CD4-positive, alpha-beta memory T cell (primary cell): ENCODE measurements at regions not wholly inside any gene's neighbourhood (a gene's known extent, or its start where the extent isn't known, plus 50 kb on each side); places are given as distances from the start of the nearest gene placed in this dataset.

Source experiments
- CTCF ChIA-PET: fragments of 350-600 bp; sonication (Branson Sonifier 250); formaldehyde crosslinking; loops from one replicate; lab custom pipeline; 2021; ENCODE audit warnings: inconsistent platforms; ENCODE audit not compliant: partially characterized antibody; lab: Charles Lee
- POLR2A ChIA-PET: fragments of 350-600 bp; sonication (Branson Sonifier 250); formaldehyde crosslinking; loops from one replicate; lab custom pipeline; 2021; ENCODE audit not compliant: partially characterized antibody; lab: Charles Lee
- DNase-seq, 5 donors: peaks; one replicate each; pipeline versions ENCODE4 v3.0.0 to v3.0.0-alpha.2; 2020 to 2022; ENCODE audit warnings: mixed read lengths in 1 of 5
- H3K27ac ChIP-seq: one replicate; pipeline ENCODE4 v1.7.0; 2013; ENCODE audit warnings: low read depth, low read length
- H3K27me3 ChIP-seq: 2 replicates; pipeline ENCODE4 v1.7.0; 2013; ENCODE audit warnings: mild to moderate bottlenecking, low read length, moderate library complexity; ENCODE audit not compliant: insufficient read depth
- H3K36me3 ChIP-seq: 2 replicates; pipeline ENCODE4 v1.7.0; 2013; ENCODE audit warnings: mild to moderate bottlenecking, low read length, moderate library complexity; ENCODE audit not compliant: insufficient read depth
- H3K4me1 ChIP-seq: 2 replicates; pipeline ENCODE4 v1.7.0; 2013; ENCODE audit warnings: mild to moderate bottlenecking, low read length, moderate library complexity; ENCODE audit not compliant: insufficient read depth
- H3K4me3 ChIP-seq, 2 donors: one replicate each; pipeline ENCODE4 v1.7.0; 2013; ENCODE audit warnings: low read length in 2 of 2, mild to moderate bottlenecking in 1 of 2
- H3K9me3 ChIP-seq, 2 donors: one replicate each; pipeline ENCODE4 v1.7.0; 2013; ENCODE audit warnings: low read length in 2 of 2, control low read depth in 1 of 2; ENCODE audit not compliant: control insufficient read depth in 1 of 2
- H3K27ac Mint-ChIP-seq, 7 donors: one replicate each; pipeline ENCODE4 v1.8.0; 2020 to 2021; ENCODE audit warnings: mixed read lengths in 7 of 7, mild to moderate bottlenecking in 6 of 7, inconsistent platforms in 3 of 7, moderate library complexity in 3 of 7
- H3K27me3 Mint-ChIP-seq, 2 donors: one replicate each; pipeline ENCODE4 v1.8.0; 2020 to 2021; ENCODE audit warnings: mixed read lengths in 2 of 2
- H3K36me3 Mint-ChIP-seq, 2 donors: one replicate each; pipeline ENCODE4 v1.8.0; 2020 to 2021; ENCODE audit warnings: mixed read lengths in 2 of 2, inconsistent platforms in 1 of 2, mild to moderate bottlenecking in 1 of 2
- H3K4me1 Mint-ChIP-seq, 4 donors: one replicate each; pipeline ENCODE4 v1.8.0; 2020 to 2021; ENCODE audit warnings: mixed read lengths in 4 of 4, mild to moderate bottlenecking in 1 of 4
- H3K4me3 Mint-ChIP-seq, 8 donors: one replicate each; pipeline ENCODE4 v1.8.0; 2020 to 2021; ENCODE audit warnings: mixed read lengths in 8 of 8, mild to moderate bottlenecking in 7 of 8, moderate library complexity in 6 of 8, inconsistent platforms in 3 of 8
- H3K9me3 Mint-ChIP-seq, 8 donors: one replicate each; pipeline ENCODE4 v1.8.0; 2020 to 2021; ENCODE audit warnings: mixed read lengths in 8 of 8, mild to moderate bottlenecking in 5 of 8, inconsistent platforms in 3 of 8, moderate library complexity in 1 of 8
- intact Hi-C: fragments of 100-400 bp; cut with micrococcal nuclease; formaldehyde crosslinking; loops from one replicate; pipeline ENCODE4 v1.15.1; 2023

GRCh38 chr1:87224201-87224600, 104.5 kb upstream of the LMO4 start:
- H3K36me3 ChIP-seq, result no peaks in the 10 kb centered on the region
- Mint-ChIP-seq H3K27me3 (peaks cover 7 to 9% of the 10 kb centered on the region in 2 donors), H3K27ac (no peak overlapping the region), H3K4me1 (no peaks in the 10 kb centered on the region), H3K4me3 (no peak overlapping the region), H3K36me3 (no peaks in the 10 kb centered on the region), H3K9me3 (peaks cover 0 to 2% (median 0%) of the 10 kb centered on the region in 8 donors)
- no peak overlapping the region for H3K4me3 ChIP-seq
- no peak overlapping the region for H3K27ac ChIP-seq
- H3K27me3 ChIP-seq, result no peaks in the 10 kb centered on the region
- H3K9me3 ChIP-seq, result no peaks in the 10 kb centered on the region
- ChIA-PET CTCF (no interaction called here), POLR2A (no interaction called here)
- DNase-seq, result no peak
- intact Hi-C loops, result no loop called here
- no peaks in the 10 kb centered on the region for H3K4me1 ChIP-seq

GRCh38 chr1:87225171-87225570, 103.5 kb upstream of the LMO4 start:
- Histone ChIP-seq H3K4me1 (no peaks in the 10 kb centered on the region), H3K9me3 (no peaks in the 10 kb centered on the region), H3K4me3 (no peak overlapping the region), H3K27me3 (no peaks in the 10 kb centered on the region), H3K27ac (no peak overlapping the region), H3K36me3 (no peaks in the 10 kb centered on the region)
- Mint-ChIP-seq H3K27me3 (peaks cover 4 to 9% of the 10 kb centered on the region in 2 donors), H3K9me3 (peaks cover 0 to 2% (median 0%) of the 10 kb centered on the region in 8 donors), H3K4me1 (no peaks in the 10 kb centered on the region), H3K27ac (no peak overlapping the region), H3K4me3 (no peak overlapping the region), H3K36me3 (no peaks in the 10 kb centered on the region)
- ChIA-PET CTCF (no interaction called here), POLR2A (no interaction called here)
- intact Hi-C loops, result no loop called here
- no peak for DNase-seq

GRCh38 chr1:87226341-87226760, 102.3 kb upstream of the LMO4 start:
- H3K4me1 ChIP-seq, result no peaks in the 10 kb centered on the region
- H3K9me3 Mint-ChIP-seq, result peaks cover 0 to 2% (median 0%) of the 10 kb centered on the region in 8 donors
- H3K27me3 ChIP-seq, result no peaks in the 10 kb centered on the region
- no peak for DNase-seq
- H3K4me3 Mint-ChIP-seq, result no peak overlapping the region
- no peaks in the 10 kb centered on the region for H3K4me1 Mint-ChIP-seq
- H3K9me3 ChIP-seq, result no peaks in the 10 kb centered on the region
- POLR2A ChIA-PET, result no interaction called here
- H3K36me3 ChIP-seq, result no peaks in the 10 kb centered on the region
- H3K27ac ChIP-seq, result no peak overlapping the region
- intact Hi-C loops, result no loop called here
- H3K36me3 Mint-ChIP-seq, result no peaks in the 10 kb centered on the region
- H3K27me3 Mint-ChIP-seq, result peaks cover 4 to 8% of the 10 kb centered on the region in 2 donors
- H3K4me3 ChIP-seq, result no peak overlapping the region
- CTCF ChIA-PET, result no interaction called here
- no peak overlapping the region for H3K27ac Mint-ChIP-seq

GRCh38 chr1:87227651-87228050, 101.0 kb upstream of the LMO4 start:
- DNase-seq, result no peak
- no peak overlapping the region for H3K4me3 ChIP-seq
- POLR2A ChIA-PET, result no interaction called here
- H3K4me1 ChIP-seq, result no peaks in the 10 kb centered on the region
- intact Hi-C loops, result no loop called here
- H3K36me3 ChIP-seq, result no peaks in the 10 kb centered on the region
- Mint-ChIP-seq H3K4me1 (no peaks in the 10 kb centered on the region), H3K27ac (no peak overlapping the region), H3K9me3 (peaks cover 0 to 2% (median 0%) of the 10 kb centered on the region in 8 donors), H3K27me3 (peaks cover 0 to 8% of the 10 kb centered on the region in 2 donors), H3K4me3 (no peak overlapping the region), H3K36me3 (no peaks in the 10 kb centered on the region)
- CTCF ChIA-PET, result no interaction called here
- H3K9me3 ChIP-seq, result no peaks in the 10 kb centered on the region
- no peak overlapping the region for H3K27ac ChIP-seq
- H3K27me3 ChIP-seq, result no peaks in the 10 kb centered on the region

GRCh38 chr1:87230501-87230900, 98.2 kb upstream of the LMO4 start:
- Histone ChIP-seq H3K4me1 (no peaks in the 10 kb centered on the region), H3K4me3 (no peak overlapping the region), H3K36me3 (no peaks in the 10 kb centered on the region), H3K27me3 (no peaks in the 10 kb centered on the region), H3K27ac (no peak overlapping the region), H3K9me3 (no peaks in the 10 kb centered on the region)
- no peaks in the 10 kb centered on the region for H3K9me3 Mint-ChIP-seq
- no peak overlapping the region for H3K27ac Mint-ChIP-seq
- H3K27me3 Mint-ChIP-seq, result peaks cover 5 to 8% of the 10 kb centered on the region in 2 donors
- POLR2A ChIA-PET, result no interaction called here
- CTCF ChIA-PET, result no interaction called here
- intact Hi-C loops, result no loop called here
- no peak for DNase-seq
- H3K4me3 Mint-ChIP-seq, result no peak overlapping the region
- no peaks in the 10 kb centered on the region for H3K4me1 Mint-ChIP-seq
- H3K36me3 Mint-ChIP-seq, result no peaks in the 10 kb centered on the region

- Mint-ChIP-seq H3K27ac (no peak overlapping the region), H3K36me3 (no peaks in the 10 kb centered on the region), H3K4me1 (no peaks in the 10 kb centered on the region), H3K4me3 (no peak overlapping the region), H3K9me3 (no peaks in the 10 kb centered on the region), H3K27me3 (peaks cover 5 to 8% of the 10 kb centered on the region in 2 donors)
- Histone ChIP-seq H3K27me3 (no peaks in the 10 kb centered on the region), H3K4me3 (no peak overlapping the region), H3K9me3 (no peaks in the 10 kb centered on the region), H3K36me3 (no peaks in the 10 kb centered on the region), H3K4me1 (no peaks in the 10 kb centered on the region), H3K27ac (no peak overlapping the region)
- intact Hi-C loops, result no loop called here
- ChIA-PET POLR2A (no interaction called here), CTCF (interaction anchor here (0.7 kb wide), 1 partner anchor 11 kb away, joined by 3 read pairs; no protein-coding TSS in a partner anchor)
- DNase-seq, result no peak
Observed at GRCh38 chr1:87231703-87232367, 96.8 kb upstream of the LMO4 start.

GRCh38 chr1:87236585-87236984, 92.1 kb upstream of the LMO4 start:
- H3K4me3 Mint-ChIP-seq, result no peak overlapping the region
- H3K36me3 ChIP-seq, result no peaks in the 10 kb centered on the region

More at GRCh38 chr1:87236585-87236984, 92.1 kb upstream of the LMO4 start:
- Mint-ChIP-seq H3K27ac (no peak overlapping the region), H3K4me1 (no peaks in the 10 kb centered on the region), H3K36me3 (no peaks in the 10 kb centered on the region), H3K9me3 (no peaks in the 10 kb centered on the region), H3K27me3 (peaks cover 4 to 10% of the 10 kb centered on the region in 2 donors)
- H3K4me3 ChIP-seq, result no peak overlapping the region
- H3K4me1 ChIP-seq, result no peaks in the 10 kb centered on the region
- DNase-seq, result no peak
- H3K27ac ChIP-seq, result no peak overlapping the region
- ChIA-PET POLR2A (no interaction called here), CTCF (no interaction called here)
- no peaks in the 10 kb centered on the region for H3K9me3 ChIP-seq
- H3K27me3 ChIP-seq, result no peaks in the 10 kb centered on the region
- intact Hi-C loops, result no loop called here
